ENCODE measurements at regions not wholly inside any gene's neighbourhood (a gene's known extent, or its start where the extent isn't known, plus 50 kb on each side); places are given as distances from the start of the nearest gene placed in this dataset.

GRCh38 chr10:75294031-75294437, 58.3 kb upstream of the COMTD1 start:
- TF ChIP-seq CTCF (conservative IDR thresholded peaks at IDR 0.05; ENCODE audit: low read depth in 2 of 2) (no peak), EZH2 (IDR thresholded peaks at IDR 0.05; ENCODE audit: low read depth, unreplicated experiment) (no peak), EZH2phosphoT487 (IDR thresholded peaks at IDR 0.05; ENCODE audit: unreplicated experiment) (no peak), POLR2AphosphoS5 (IDR thresholded peaks at IDR 0.05; ENCODE audit: low read depth) (no peak), CREB1 (CRISPR knock-in tag; IDR thresholded peaks at IDR 0.05; ENCODE audit: low read depth) (no peak), JUNB (IDR thresholded peaks at IDR 0.05; ENCODE audit: unreplicated experiment) (no peak), REST (IDR thresholded peaks at IDR 0.05; ENCODE audit: unreplicated experiment) (no peak), ETS1 (IDR thresholded peaks at IDR 0.05) (no peak)
